Endothelial cell (in vitro differentiated cells): ENCODE measurements at regions not wholly inside any gene's neighbourhood (a gene's known extent, or its start where the extent isn't known, plus 50 kb on each side); places are given as distances from the start of the nearest gene placed in this dataset.

ENCODE experiments used
- DNase-seq: peaks from one replicate; pipeline ENCODE4 v3.0.0; 2021; ENCODE audit warnings: low spot score
- H3K27ac Mint-ChIP-seq: one replicate; pipeline ENCODE4 v1.8.0; 2021; ENCODE audit warnings: mixed read lengths, inconsistent platforms; ENCODE audit not compliant: unreplicated experiment
- H3K27me3 Mint-ChIP-seq: one replicate; pipeline ENCODE4 v1.8.0; 2021; ENCODE audit warnings: mild to moderate bottlenecking, moderate library complexity, mixed read lengths, inconsistent platforms; ENCODE audit not compliant: unreplicated experiment
- H3K36me3 Mint-ChIP-seq: one replicate; pipeline ENCODE4 v1.8.0; 2021; ENCODE audit warnings: mild to moderate bottlenecking, low read depth, mixed read lengths, inconsistent platforms; ENCODE audit not compliant: unreplicated experiment
- H3K4me1 Mint-ChIP-seq: one replicate; pipeline ENCODE4 v1.8.0; 2021; ENCODE audit warnings: mild to moderate bottlenecking, mixed read lengths, inconsistent platforms; ENCODE audit not compliant: unreplicated experiment
- H3K4me3 Mint-ChIP-seq: one replicate; pipeline ENCODE4 v1.8.0; 2021; ENCODE audit warnings: mild to moderate bottlenecking, mixed read lengths, inconsistent platforms; ENCODE audit not compliant: unreplicated experiment
- H3K9me3 Mint-ChIP-seq: one replicate; pipeline ENCODE4 v1.8.0; 2021; ENCODE audit warnings: mixed read lengths, inconsistent platforms; ENCODE audit not compliant: unreplicated experiment
- CTCF ChIP-seq: fragments of 200-600 bp; sonication (generic); IDR thresholded peaks from one replicate; pipeline ENCODE4 v1.5.0; 2021; ENCODE audit warnings: antibody characterized with exemption; ENCODE audit not compliant: unreplicated experiment

- H3K9me3 Mint-ChIP-seq, result no peaks in the 10 kb centered on the region
- no peaks in the 10 kb centered on the region for H3K4me1 Mint-ChIP-seq
- H3K27ac Mint-ChIP-seq, result no peak overlapping the region
- no peak overlapping the region for H3K4me3 Mint-ChIP-seq
- no peaks in the 10 kb centered on the region for H3K27me3 Mint-ChIP-seq
- H3K36me3 Mint-ChIP-seq, result no peaks in the 10 kb centered on the region
- TF ChIP-seq CTCF, result no peak
- DNase-seq, result no peak
Observed at GRCh38 chr7:110105307-110105706, 985.6 kb upstream of the LRRN3 start.

GRCh38 chr7:110105840-110106239 is 985.1 kb upstream of the LRRN3 start:
- TF ChIP-seq CTCF, result no peak
- Mint-ChIP-seq H3K36me3 (no peaks in the 10 kb centered on the region), H3K4me1 (no peaks in the 10 kb centered on the region), H3K9me3 (no peaks in the 10 kb centered on the region), H3K27ac (no peak overlapping the region), H3K4me3 (no peak overlapping the region), H3K27me3 (no peaks in the 10 kb centered on the region)
- no peak for DNase-seq

GRCh38 chr7:110119883-110120581 is 970.9 kb upstream of the LRRN3 start:
- no peak overlapping the region for H3K4me3 Mint-ChIP-seq
- no peak for DNase-seq
- H3K36me3 Mint-ChIP-seq, result no peaks in the 10 kb centered on the region
- H3K9me3 Mint-ChIP-seq, result no peaks in the 10 kb centered on the region
- H3K27me3 Mint-ChIP-seq, result no peaks in the 10 kb centered on the region
- no peak for TF ChIP-seq CTCF
- H3K4me1 Mint-ChIP-seq, result no peaks in the 10 kb centered on the region
- H3K27ac Mint-ChIP-seq, result no peak overlapping the region

- Mint-ChIP-seq H3K36me3 (no peaks in the 10 kb centered on the region), H3K4me1 (no peaks in the 10 kb centered on the region), H3K9me3 (no peaks in the 10 kb centered on the region), H3K27ac (no peak overlapping the region), H3K4me3 (no peak overlapping the region), H3K27me3 (no peaks in the 10 kb centered on the region)
- no peak for DNase-seq
- TF ChIP-seq CTCF, result no peak
Observed at GRCh38 chr7:110129159-110129558, 961.8 kb upstream of the LRRN3 start.

- H3K36me3 Mint-ChIP-seq, result no peaks in the 10 kb centered on the region
- H3K4me3 Mint-ChIP-seq, result no peak overlapping the region
- DNase-seq, result no peak
- H3K27me3 Mint-ChIP-seq, result no peaks in the 10 kb centered on the region
- peaks cover 2% of the 10 kb centered on the region for H3K4me1 Mint-ChIP-seq
- H3K27ac Mint-ChIP-seq, result no peak overlapping the region
- no peak for TF ChIP-seq CTCF
- no peaks in the 10 kb centered on the region for H3K9me3 Mint-ChIP-seq
Observed at GRCh38 chr7:110130669-110131068, 960.3 kb upstream of the LRRN3 start.
